Neuronal stem cell (in vitro differentiated cells): ENCODE measurements at regions not wholly inside any gene's neighbourhood (a gene's known extent, or its start where the extent isn't known, plus 50 kb on each side); places are given as distances from the start of the nearest gene placed in this dataset.

Source experiments
- DNase-seq: peaks from one replicate; pipeline ENCODE4 v3.0.0-alpha.2; 2013; ENCODE audit warnings: low spot score
- H2AFZ ChIP-seq: one replicate; pipeline ENCODE4 v1.6.1; 2013; ENCODE audit warnings: mild to moderate bottlenecking, low read length, inconsistent platforms
- H2AK5ac ChIP-seq: 2 replicates; pipeline ENCODE4 v1.6.1; 2013; ENCODE audit warnings: low read depth, mild to moderate bottlenecking, inconsistent platforms, low read length, moderate library complexity, mixed read lengths
- H2BK120ac ChIP-seq: 2 replicates; pipeline ENCODE4 v1.6.1; 2013; ENCODE audit warnings: low read depth, mild to moderate bottlenecking, inconsistent platforms, low read length, moderate library complexity, mixed read lengths
- H2BK12ac ChIP-seq: one replicate; pipeline ENCODE4 v1.6.1; 2013; ENCODE audit warnings: low read length, inconsistent platforms
- H2BK15ac ChIP-seq: 2 replicates; pipeline ENCODE4 v1.6.1; 2013; ENCODE audit warnings: mild to moderate bottlenecking, low read length, inconsistent platforms, mixed read lengths
- H2BK5ac ChIP-seq: one replicate; pipeline ENCODE4 v1.6.1; 2013; ENCODE audit warnings: inconsistent platforms, mild to moderate bottlenecking, low read length, moderate library complexity
- H3K14ac ChIP-seq: one replicate; pipeline ENCODE4 v1.6.1; 2013; ENCODE audit warnings: low read length, inconsistent platforms
- H3K18ac ChIP-seq: 2 replicates; pipeline ENCODE4 v1.6.1; 2013; ENCODE audit warnings: low read length, inconsistent platforms
- H3K23ac ChIP-seq: 2 replicates; pipeline ENCODE4 v1.6.1; 2013; ENCODE audit warnings: low read depth, mild to moderate bottlenecking, mixed read lengths, low read length, inconsistent platforms; ENCODE audit not compliant: poor library complexity
- H3K27ac ChIP-seq: replicated peaks from 3 replicates; pipeline ENCODE4 v1.5.1; 2013; ENCODE audit warnings: low read length, inconsistent platforms
- H3K27me3 ChIP-seq, 3 experiments: 2 replicates each; pipeline ENCODE4 v1.6.1; 2013; ENCODE audit warnings: low read length in 3 of 3, mild to moderate bottlenecking in 2 of 3, inconsistent platforms in 1 of 3, low read depth in 1 of 3, mixed read lengths in 1 of 3, moderate library complexity in 1 of 3; ENCODE audit not compliant: control insufficient read depth in 3 of 3, insufficient read depth in 3 of 3
- H3K36me3 ChIP-seq, 2 donors: replicated peaks in 1 of 2; 2 replicates each; pipeline ENCODE4 v1.6.1; 2013; ENCODE audit warnings: low read length in 2 of 2; ENCODE audit not compliant: control insufficient read depth in 2 of 2, insufficient read depth in 2 of 2
- H3K4ac ChIP-seq: 2 replicates; pipeline ENCODE4 v1.6.1; 2013; ENCODE audit warnings: inconsistent platforms, mild to moderate bottlenecking, low read length, moderate library complexity
- H3K4me1 ChIP-seq, 2 donors: 1 replicate in 1 of 2; 2 replicates in 1 of 2; pipeline ENCODE4 v1.6.1; 2013; ENCODE audit warnings: low read length in 2 of 2, low read depth in 1 of 2; ENCODE audit not compliant: control insufficient read depth in 2 of 2, insufficient read depth in 1 of 2
- H3K4me2 ChIP-seq: one replicate; pipeline ENCODE4 v1.6.1; 2013; ENCODE audit warnings: mild to moderate bottlenecking, low read length, inconsistent platforms; ENCODE audit not compliant: insufficient read depth, poor library complexity, severe bottlenecking
- H3K4me3 ChIP-seq, 2 donors: 2 replicates each; pipeline ENCODE4 v1.5.1; 2013; ENCODE audit warnings: low read length in 2 of 2, mild to moderate bottlenecking in 2 of 2, inconsistent platforms in 1 of 2, moderate library complexity in 1 of 2
- H3K79me1 ChIP-seq: one replicate; pipeline ENCODE4 v1.6.1; 2013; ENCODE audit warnings: low read depth, mild to moderate bottlenecking, inconsistent platforms, low read length, moderate library complexity
- H3K9ac ChIP-seq: one replicate; pipeline ENCODE4 v1.6.1; 2013; ENCODE audit warnings: mild to moderate bottlenecking, low read depth, low read length, inconsistent platforms; ENCODE audit not compliant: poor library complexity
- H3K9me3 ChIP-seq, 2 donors: replicated peaks in 1 of 2; 2 replicates each; pipeline versions ENCODE3 to v1.6.1; 2013; ENCODE audit warnings: low read length in 2 of 2, mild to moderate bottlenecking in 2 of 2, inconsistent platforms in 1 of 2, low read depth in 1 of 2, mixed read lengths in 1 of 2, moderate library complexity in 1 of 2; ENCODE audit not compliant: control insufficient read depth in 2 of 2, insufficient read depth in 1 of 2
- H4K8ac ChIP-seq: one replicate; pipeline ENCODE4 v1.6.1; 2013; ENCODE audit warnings: low read depth, mild to moderate bottlenecking, inconsistent platforms, low read length, moderate library complexity
- H4K91ac ChIP-seq: one replicate; pipeline ENCODE4 v1.6.1; 2013; ENCODE audit warnings: low read length, low read depth, mild to moderate bottlenecking, inconsistent platforms; ENCODE audit not compliant: poor library complexity
- WGBS, 2 donors: extraction: QIAGEN DNeasy Blood & Tissue Kit; methylation state at CpG; one replicate each; pipeline ENCODE4 v1.1.7; 2013; ENCODE audit warnings: missing lambda C conversion rate in 2 of 2, mixed read lengths in 1 of 2; ENCODE audit not compliant: insufficient read length in 2 of 2, insufficient replicate concordance in 1 of 2; ENCODE audit errors: extremely low coverage in 2 of 2; 5-methylcytosine and 5-hydroxymethylcytosine counted together

DNA sequence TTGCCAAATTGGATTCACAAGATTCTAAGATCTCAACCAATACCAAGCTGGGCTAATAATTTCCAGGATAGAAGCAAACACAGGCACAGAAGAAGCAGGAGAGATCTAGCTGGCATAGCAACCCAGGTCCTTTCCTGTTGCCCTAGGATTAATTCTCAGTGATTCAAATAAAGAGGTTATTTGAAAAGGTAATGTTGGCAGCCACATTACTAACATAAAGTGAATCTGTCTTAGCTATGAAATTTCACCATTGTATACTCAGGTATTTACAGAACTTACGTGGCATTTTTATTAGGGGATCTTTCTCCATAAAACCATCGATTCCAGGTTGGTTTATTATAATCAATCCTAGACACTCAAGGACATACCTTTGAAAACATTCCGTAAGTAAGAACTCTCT, 379.3 kb upstream of the POM121L12 start:
- WGBS, 2 donors = no CpG with 5 or more reads among the region's 3 CpGs
- Histone ChIP-seq H3K4me1 (no peaks in the 10 kb centered on the region), H3K18ac (no peak overlapping the region), H3K79me1 (no peaks in the 10 kb centered on the region), H3K9me3 (peaks cover 0 to 3% of the 10 kb centered on the region in 2 donors), H3K9ac (no peak overlapping the region), H3K4me3 (no peak overlapping the region), H4K91ac (no peak overlapping the region), H2BK5ac (no peak overlapping the region), H3K36me3 (no peaks in the 10 kb centered on the region), H2BK15ac (no peak overlapping the region), H2AFZ (no peak overlapping the region), H3K27me3 (no peaks in the 10 kb centered on the region), H3K14ac (no peak overlapping the region), H3K27ac (no peak overlapping the region), H2AK5ac (no peak overlapping the region), H4K8ac (no peak overlapping the region), H2BK12ac (no peak overlapping the region), H3K23ac (no peak overlapping the region), H2BK120ac (no peak overlapping the region), H3K4me2 (no peak overlapping the region), H3K4ac (no peak overlapping the region)
- no peak for DNase-seq

DNA sequence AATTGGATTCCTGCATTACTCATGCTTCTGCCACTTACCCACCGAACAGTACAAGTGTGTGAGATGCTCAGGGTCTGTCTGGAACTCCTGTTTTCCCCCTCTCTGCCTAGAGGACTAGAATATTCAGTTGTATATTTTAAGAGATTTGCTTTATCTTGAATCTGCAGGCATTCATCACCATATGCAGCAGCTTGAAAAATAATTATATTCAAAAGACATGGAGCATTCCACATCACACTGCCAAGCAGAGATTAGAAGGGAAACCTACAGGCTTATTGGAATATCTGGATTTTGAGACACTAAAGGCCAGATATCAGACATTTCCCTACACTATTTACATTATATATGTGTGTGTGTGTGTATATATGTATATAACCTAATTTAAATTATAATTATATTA, 382.8 kb upstream of the POM121L12 start:
- no peak overlapping the region for H2BK15ac ChIP-seq
- H3K9ac ChIP-seq = no peak overlapping the region
- DNase-seq = no peak
- H3K9me3 ChIP-seq = no peaks in the 10 kb centered on the region
- H2BK12ac ChIP-seq = no peak overlapping the region
- no peak overlapping the region for H3K4ac ChIP-seq
- H2AFZ ChIP-seq = no peak overlapping the region
- H4K91ac ChIP-seq = no peak overlapping the region
- H4K8ac ChIP-seq = no peak overlapping the region
- H3K36me3 ChIP-seq = no peaks in the 10 kb centered on the region
- H3K23ac ChIP-seq = no peak overlapping the region
- H3K4me2 ChIP-seq = no peak overlapping the region
- no peaks in the 10 kb centered on the region for H3K27me3 ChIP-seq
- H3K18ac ChIP-seq = no peak overlapping the region
- H3K27ac ChIP-seq = no peak overlapping the region
- no peak overlapping the region for H2BK120ac ChIP-seq
- H3K4me3 ChIP-seq = no peak overlapping the region
- no peak overlapping the region for H2AK5ac ChIP-seq
- no peaks in the 10 kb centered on the region for H3K79me1 ChIP-seq
- no peaks in the 10 kb centered on the region for H3K4me1 ChIP-seq
- no CpG with 5 or more reads among the region's 1 CpG for WGBS, 2 donors
- H3K14ac ChIP-seq = no peak overlapping the region
- H2BK5ac ChIP-seq = no peak overlapping the region

DNA sequence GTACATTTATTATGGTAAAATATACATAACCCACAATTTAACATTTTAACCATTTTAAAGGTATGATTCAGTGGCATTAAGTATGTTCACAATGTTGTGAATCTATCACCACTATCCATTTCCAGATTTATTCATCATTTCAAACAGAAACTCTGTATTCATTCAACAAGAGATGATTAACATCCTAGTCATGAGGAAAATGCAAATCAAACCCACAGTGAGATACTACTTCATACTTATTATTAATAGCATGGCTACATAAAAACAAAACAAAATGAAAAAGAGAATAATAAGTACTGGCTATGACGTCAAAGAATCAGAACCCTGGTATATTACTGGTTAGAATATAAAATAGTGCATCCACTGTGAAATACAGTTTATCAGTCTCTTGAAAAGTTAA, 386.6 kb upstream of the POM121L12 start:
- H3K79me1 ChIP-seq = no peaks in the 10 kb centered on the region
- peaks cover 0 to 2% of the 10 kb centered on the region in 2 donors for H3K36me3 ChIP-seq
- no peak overlapping the region for H3K9ac ChIP-seq
- no peak overlapping the region for H3K27ac ChIP-seq
- H3K4me3 ChIP-seq = no peak overlapping the region
- H3K27me3 ChIP-seq = no peaks in the 10 kb centered on the region
- no peak overlapping the region for H2BK12ac ChIP-seq
- no peaks in the 10 kb centered on the region for H3K4me1 ChIP-seq
- no peak for DNase-seq
- H3K23ac ChIP-seq = no peak overlapping the region
- no peak overlapping the region for H4K8ac ChIP-seq
- H4K91ac ChIP-seq = no peak overlapping the region
- no peak overlapping the region for H3K4me2 ChIP-seq
- H2AK5ac ChIP-seq = no peak overlapping the region
- H2BK120ac ChIP-seq = no peak overlapping the region
- H3K14ac ChIP-seq = no peak overlapping the region
- H2BK5ac ChIP-seq = no peak overlapping the region
- H3K18ac ChIP-seq = no peak overlapping the region
- no peak overlapping the region for H2AFZ ChIP-seq
- H3K9me3 ChIP-seq = no peaks in the 10 kb centered on the region
- no peak overlapping the region for H3K4ac ChIP-seq
- H2BK15ac ChIP-seq = no peak overlapping the region
- WGBS, 2 donors = no CpG with 5 or more reads among the region's 1 CpG

DNA sequence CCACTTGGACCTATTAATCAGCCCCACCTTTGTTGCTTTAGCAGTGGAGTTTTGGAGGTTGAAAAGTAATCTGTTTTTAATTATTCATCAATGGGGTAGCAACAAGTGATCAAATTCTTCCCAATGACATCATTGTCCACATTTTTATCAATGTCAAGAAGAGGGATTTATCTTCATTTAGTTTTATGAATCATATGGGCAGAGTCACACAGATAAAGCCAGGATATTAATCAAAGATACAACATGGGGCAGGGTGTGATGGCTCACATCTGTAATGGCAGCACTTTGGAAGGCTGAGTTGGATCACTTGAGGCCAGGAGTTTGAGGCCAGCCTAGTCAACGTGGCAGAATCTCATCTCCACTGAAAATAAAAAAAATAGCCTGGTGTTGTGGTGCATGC, 388.4 kb upstream of the POM121L12 start:
- Histone ChIP-seq H3K36me3 (peaks cover 0 to 2% of the 10 kb centered on the region in 2 donors), H3K4me3 (no peak overlapping the region), H2BK12ac (no peak overlapping the region), H3K23ac (no peak overlapping the region), H3K79me1 (no peaks in the 10 kb centered on the region), H3K9me3 (no peaks in the 10 kb centered on the region), H3K14ac (no peak overlapping the region), H3K4me2 (no peak overlapping the region), H4K8ac (no peak overlapping the region), H2BK15ac (no peak overlapping the region), H3K18ac (no peak overlapping the region), H2BK120ac (no peak overlapping the region), H3K9ac (no peak overlapping the region), H3K27ac (no peak overlapping the region), H2BK5ac (no peak overlapping the region), H4K91ac (no peak overlapping the region), H2AK5ac (no peak overlapping the region), H3K27me3 (no peaks in the 10 kb centered on the region), H2AFZ (no peak overlapping the region), H3K4me1 (no peaks in the 10 kb centered on the region), H3K4ac (no peak overlapping the region)
- no CpG with 5 or more reads among the region's 1 CpG for WGBS, 2 donors
- DNase-seq = no peak
